Choroid plexus epithelial cell (primary cell): ENCODE measurements at regions not wholly inside any gene's neighbourhood (a gene's known extent, or its start where the extent isn't known, plus 50 kb on each side); places are given as distances from the start of the nearest gene placed in this dataset.

ENCODE experiments used
- DNase-seq: peaks from one replicate; pipeline ENCODE4 v3.0.0-alpha.2; 2010; ENCODE audit warnings: low read depth
- H3K4me3 ChIP-seq: 2 replicates; pipeline ENCODE4 v1.5.1; 2011; ENCODE audit warnings: low read depth, mild to moderate bottlenecking, control low read depth, low read length, moderate library complexity
- TF ChIP-seq, protein P1 (sequence below): conservative IDR thresholded peaks from 2 replicates; pipeline ENCODE4 v1.5.1; 2011; ENCODE audit warnings: low read depth, mild to moderate bottlenecking, control low read depth, inconsistent platforms, low read length, moderate library complexity

DNA sequence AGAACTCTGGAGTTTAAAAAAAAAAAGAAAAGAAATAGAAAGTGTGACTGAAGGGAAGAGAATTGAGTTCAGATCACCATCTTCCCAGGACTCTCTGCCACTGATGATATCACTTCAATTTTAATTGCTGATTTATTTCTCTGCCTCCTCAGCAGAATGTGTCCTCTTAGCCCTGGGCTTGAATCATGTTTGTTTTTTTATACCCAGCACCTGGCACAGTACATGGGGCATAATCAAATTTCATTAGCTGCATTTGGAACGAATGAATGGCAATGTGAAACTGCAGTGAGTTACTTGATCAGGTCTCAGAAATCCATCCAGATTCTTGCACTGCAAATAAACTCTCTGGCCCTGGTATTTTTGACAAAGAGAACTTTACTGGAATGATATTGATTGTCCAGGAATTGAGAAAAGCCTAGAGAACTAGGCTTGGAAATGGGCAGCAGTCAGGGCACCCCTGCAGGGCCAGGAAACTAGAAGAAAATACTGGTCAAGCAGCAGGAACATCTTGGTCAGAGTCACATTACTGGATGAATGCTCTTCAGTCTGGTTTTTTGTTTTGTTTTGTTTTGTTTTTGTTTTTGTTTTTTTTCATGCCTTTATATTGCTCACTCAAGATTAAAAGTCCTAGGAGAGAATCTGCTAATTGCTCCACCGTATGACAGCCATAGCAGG lies 103.8 kb upstream of the FAM78B start:
- DNase-seq: no peak
- no peak overlapping the region for H3K4me3 ChIP-seq
- TF ChIP-seq, protein P1, sequence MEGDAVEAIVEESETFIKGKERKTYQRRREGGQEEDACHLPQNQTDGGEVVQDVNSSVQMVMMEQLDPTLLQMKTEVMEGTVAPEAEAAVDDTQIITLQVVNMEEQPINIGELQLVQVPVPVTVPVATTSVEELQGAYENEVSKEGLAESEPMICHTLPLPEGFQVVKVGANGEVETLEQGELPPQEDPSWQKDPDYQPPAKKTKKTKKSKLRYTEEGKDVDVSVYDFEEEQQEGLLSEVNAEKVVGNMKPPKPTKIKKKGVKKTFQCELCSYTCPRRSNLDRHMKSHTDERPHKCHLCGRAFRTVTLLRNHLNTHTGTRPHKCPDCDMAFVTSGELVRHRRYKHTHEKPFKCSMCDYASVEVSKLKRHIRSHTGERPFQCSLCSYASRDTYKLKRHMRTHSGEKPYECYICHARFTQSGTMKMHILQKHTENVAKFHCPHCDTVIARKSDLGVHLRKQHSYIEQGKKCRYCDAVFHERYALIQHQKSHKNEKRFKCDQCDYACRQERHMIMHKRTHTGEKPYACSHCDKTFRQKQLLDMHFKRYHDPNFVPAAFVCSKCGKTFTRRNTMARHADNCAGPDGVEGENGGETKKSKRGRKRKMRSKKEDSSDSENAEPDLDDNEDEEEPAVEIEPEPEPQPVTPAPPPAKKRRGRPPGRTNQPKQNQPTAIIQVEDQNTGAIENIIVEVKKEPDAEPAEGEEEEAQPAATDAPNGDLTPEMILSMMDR: no peak

GRCh38 chr1:166271151-166271538 lies 104.3 kb upstream of the FAM78B start:
- TF ChIP-seq, protein P1: no peak
- H3K4me3 ChIP-seq: no peak overlapping the region
- no peak for DNase-seq

- DNase-seq: no peak
- TF ChIP-seq, protein P1: no peak
- no peak overlapping the region for H3K4me3 ChIP-seq
These were observed 105.4 kb upstream of the FAM78B start for GRCh38 chr1:166272155-166272554.

- TF ChIP-seq, protein P1: no peak
- no peak overlapping the region for H3K4me3 ChIP-seq
- DNase-seq: no peak
These were observed 106.0 kb upstream of the FAM78B start for GRCh38 chr1:166272851-166273250.

- TF ChIP-seq, protein P1: no peak
- no peak overlapping the region for H3K4me3 ChIP-seq
- DNase-seq: no peak
These were observed 106.8 kb upstream of the FAM78B start for GRCh38 chr1:166273618-166274017.

GRCh38 chr1:166282391-166283137 lies 115.8 kb upstream of the FAM78B start:
- TF ChIP-seq, protein P1: no peak
- DNase-seq: no peak
- no peak overlapping the region for H3K4me3 ChIP-seq

DNA sequence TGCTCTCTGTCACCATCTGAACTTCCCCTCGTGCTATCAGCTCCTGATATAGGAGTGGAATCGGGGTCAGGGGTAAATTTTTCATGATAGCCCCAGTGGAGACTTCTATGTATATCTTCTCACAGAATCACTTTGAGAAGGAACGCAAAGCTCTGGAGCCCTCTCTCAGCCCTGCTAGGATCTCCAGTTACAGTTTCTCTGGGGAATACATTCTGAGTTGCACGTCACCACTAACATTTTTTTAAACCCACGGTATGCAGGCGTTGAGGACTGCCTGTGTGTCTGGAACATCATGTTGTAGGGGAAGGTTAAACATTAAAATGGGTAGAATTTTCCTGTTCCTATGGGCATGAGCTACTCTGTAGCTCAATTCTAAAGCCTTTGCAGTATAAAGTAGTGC lies 116.4 kb upstream of the FAM78B start:
- no peak for DNase-seq
- no peak overlapping the region for H3K4me3 ChIP-seq
- TF ChIP-seq, protein P1: no peak
